Neural cell (in vitro differentiated cells): ENCODE measurements at regions not wholly inside any gene's neighbourhood (a gene's known extent, or its start where the extent isn't known, plus 50 kb on each side); places are given as distances from the start of the nearest gene placed in this dataset.

Experiments
- H2AFZ ChIP-seq: fragments of 200-600, 300-800 bp; sonication (generic), shearing (Covaris generic); 2 replicates; pipeline ENCODE4 v1.6.0; 2014; ENCODE audit warnings: low read depth, mild to moderate bottlenecking, antibody characterized with exemption, low read length, moderate library complexity
- H3F3A ChIP-seq: fragments of 200-600 bp; shearing (Covaris generic); 2 replicates; pipeline ENCODE4 v1.6.1; 2016; ENCODE audit warnings: mild to moderate bottlenecking, moderate library complexity, mixed read lengths, antibody characterized with exemption, low read length; ENCODE audit not compliant: insufficient read depth, poor library complexity, severe bottlenecking
- H3K27ac ChIP-seq: fragments of 200-600, 300-800 bp; sonication (generic), shearing (Covaris generic); 2 replicates; pipeline ENCODE4 v1.5.1; 2014; ENCODE audit warnings: mild to moderate bottlenecking, low read length, moderate library complexity
- H3K27me3 ChIP-seq: fragments of 300-800, 200-600 bp; sonication (generic), shearing (Covaris generic); 2 replicates; pipeline ENCODE4 v1.6.0; 2014; ENCODE audit warnings: mild to moderate bottlenecking, low read depth, low read length, moderate library complexity; ENCODE audit not compliant: insufficient read depth
- H3K36me3 ChIP-seq: fragments of 300-800, 200-600 bp; sonication (generic), shearing (Covaris generic); 2 replicates; pipeline ENCODE4 v1.5.1; 2014; ENCODE audit warnings: mild to moderate bottlenecking, antibody characterized with exemption, low read length, moderate library complexity; ENCODE audit not compliant: insufficient read depth
- H3K4me2 ChIP-seq: fragments of 300-800, 200-600 bp; sonication (generic), shearing (Covaris generic); 2 replicates; pipeline ENCODE4 v1.6.0; 2014; ENCODE audit warnings: mild to moderate bottlenecking, low read length
- H3K4me3 ChIP-seq: fragments of 300-800, 200-600 bp; sonication (generic), shearing (Covaris generic); 2 replicates; pipeline ENCODE4 v1.5.1; 2014; ENCODE audit warnings: mild to moderate bottlenecking, low read length, moderate library complexity
- H3K79me2 ChIP-seq: fragments of 200-600 bp; shearing (Covaris generic); replicated peaks from 2 replicates; pipeline ENCODE4 v1.6.0; 2014; ENCODE audit warnings: mild to moderate bottlenecking, low read length, moderate library complexity; ENCODE audit not compliant: insufficient read depth
- H3K9ac ChIP-seq: fragments of 300-800, 200-600 bp; sonication (generic), shearing (Covaris generic); 2 replicates; pipeline ENCODE4 v1.6.1; 2016; ENCODE audit warnings: mild to moderate bottlenecking, low read length, mixed read lengths
- H3K9me2 ChIP-seq: fragments of 200-600 bp; shearing (Covaris generic); 2 replicates; pipeline ENCODE4 v1.6.1; 2016; ENCODE audit warnings: mild to moderate bottlenecking, low read length, mixed read lengths; ENCODE audit not compliant: insufficient read depth
- H3K9me3 ChIP-seq: fragments of 200-600, 300-800 bp; sonication (generic), shearing (Covaris generic); 2 replicates; pipeline ENCODE4 v1.6.1; 2016; ENCODE audit warnings: mild to moderate bottlenecking, mixed run types, low read length, moderate library complexity, mixed read lengths
- H4K20me1 ChIP-seq: fragments of 200-600 bp; shearing (Covaris generic); 2 replicates; pipeline ENCODE4 v1.6.1; 2016; ENCODE audit warnings: mild to moderate bottlenecking, mixed run types; ENCODE audit not compliant: insufficient read depth
- EP300 ChIP-seq: fragments of 450-650 bp; conservative IDR thresholded peaks from 2 replicates; pipeline ENCODE4 v1.6.1; 2014; ENCODE audit warnings: antibody characterized with exemption, mild to moderate bottlenecking, moderate library complexity; ENCODE audit not compliant: poor library complexity, severe bottlenecking
- EZH2 ChIP-seq: fragments of 200-600, 300-800 bp; shearing (Covaris generic), sonication (generic); IDR thresholded peaks from 2 replicates; pipeline ENCODE4 v1.6.1; 2014; ENCODE audit warnings: antibody characterized with exemption, low read length, borderline replicate concordance, mild to moderate bottlenecking; ENCODE audit not compliant: insufficient read depth, poor library complexity, severe bottlenecking
- MXI1 ChIP-seq: fragments of 450-650 bp; conservative IDR thresholded peaks from 2 replicates; pipeline ENCODE4 v1.6.1; 2014; ENCODE audit warnings: antibody characterized with exemption, mild to moderate bottlenecking; ENCODE audit not compliant: poor library complexity, severe bottlenecking
- POLR2AphosphoS5 ChIP-seq: IDR thresholded peaks from 2 replicates; pipeline ENCODE4 v1.6.1; 2012
- RAD21 ChIP-seq: fragments of 450-650 bp; conservative IDR thresholded peaks from 2 replicates; pipeline ENCODE4 v1.6.1; 2014; ENCODE audit warnings: antibody characterized with exemption, mild to moderate bottlenecking, moderate library complexity
- SMC3 ChIP-seq: fragments of 450-650 bp; conservative IDR thresholded peaks from 2 replicates; pipeline ENCODE4 v1.6.1; 2014; ENCODE audit warnings: antibody characterized with exemption, mild to moderate bottlenecking, moderate library complexity; ENCODE audit not compliant: poor library complexity
- TAF1 ChIP-seq: IDR thresholded peaks from 2 replicates; pipeline ENCODE4 v1.6.1; 2012; ENCODE audit warnings: low read depth
- TF ChIP-seq, protein P1 (sequence below): fragments of 450-650 bp; IDR thresholded peaks from 2 replicates; pipeline ENCODE4 v1.5.1; 2014; ENCODE audit warnings: antibody characterized with exemption, mild to moderate bottlenecking, moderate library complexity; ENCODE audit not compliant: poor library complexity, severe bottlenecking
- TF ChIP-seq, protein P2 (sequence below): IDR thresholded peaks from 2 replicates; pipeline ENCODE4 v1.6.1; 2012; ENCODE audit warnings: borderline replicate concordance

DNA sequence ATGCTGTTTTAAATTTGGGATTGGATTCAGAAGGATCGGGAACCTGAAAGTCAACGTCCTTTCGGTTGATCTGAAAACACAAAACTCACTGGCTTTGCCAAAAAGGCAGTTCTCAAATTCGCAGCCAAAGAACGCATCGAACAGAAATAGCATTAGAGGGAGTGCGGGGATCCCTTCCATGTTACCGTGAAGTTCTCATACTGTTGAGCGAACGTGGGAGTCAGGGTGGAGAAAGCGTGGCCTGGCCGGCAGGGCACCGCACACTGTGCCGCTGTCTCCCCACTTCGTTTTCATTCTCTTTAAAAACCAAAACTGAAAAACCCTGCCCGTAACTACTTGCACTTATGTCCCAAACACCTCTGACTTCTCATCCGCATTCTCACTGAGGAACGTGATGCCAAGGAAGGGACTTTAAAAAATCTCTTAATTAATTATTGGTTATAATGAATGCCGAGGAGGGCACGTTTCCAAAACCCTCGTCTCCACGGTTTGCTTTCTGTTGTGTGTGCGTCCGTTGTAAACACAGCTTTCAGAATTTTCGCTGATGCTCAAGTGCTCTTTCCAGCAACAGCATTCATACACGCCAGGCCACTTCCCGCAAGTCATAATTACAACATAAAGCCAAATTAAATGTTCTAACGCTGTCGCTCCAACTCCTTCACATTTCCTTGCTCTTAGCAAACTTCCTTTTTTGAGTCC is 60.9 kb upstream of the TWIST2 start:
- Histone ChIP-seq H3K36me3 (no peaks in the 10 kb centered on the region), H3F3A (no peaks in the 10 kb centered on the region), H3K27me3 (no peaks in the 10 kb centered on the region), H3K4me2 (no peak overlapping the region), H3K27ac (no peak overlapping the region), H3K9ac (no peak overlapping the region), H4K20me1 (no peaks in the 10 kb centered on the region), H2AFZ (no peak overlapping the region), H3K4me3 (no peak overlapping the region), H3K79me2 (no peaks in the 10 kb centered on the region), H3K9me3 (no peaks in the 10 kb centered on the region), H3K9me2 (no peaks in the 10 kb centered on the region)
- TF ChIP-seq RAD21 (no peak), SMC3 (no peak), TAF1 (no peak), EZH2 (no peak)

DNA sequence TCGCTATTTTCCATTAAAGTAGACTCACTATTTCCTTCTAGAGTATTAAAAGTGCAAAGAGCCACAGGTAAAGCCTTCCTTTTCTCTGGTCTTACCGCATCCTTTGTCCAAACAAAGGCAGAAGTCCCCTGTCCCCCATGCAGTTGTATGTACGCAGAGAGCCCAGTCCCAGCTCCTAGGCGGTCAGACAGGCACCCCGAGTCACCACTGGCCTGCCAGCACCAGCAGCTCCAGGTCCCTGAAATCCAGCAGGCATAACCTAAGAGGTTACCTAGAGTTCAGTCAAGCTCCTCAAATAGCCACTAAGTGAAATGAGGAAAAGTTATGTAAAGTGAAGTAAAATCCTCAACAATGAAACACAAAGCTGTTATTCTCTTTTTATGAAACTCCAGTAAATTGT is 60.4 kb upstream of the TWIST2 start:
- no peak overlapping the region for H2AFZ ChIP-seq
- TF ChIP-seq, protein P1, sequence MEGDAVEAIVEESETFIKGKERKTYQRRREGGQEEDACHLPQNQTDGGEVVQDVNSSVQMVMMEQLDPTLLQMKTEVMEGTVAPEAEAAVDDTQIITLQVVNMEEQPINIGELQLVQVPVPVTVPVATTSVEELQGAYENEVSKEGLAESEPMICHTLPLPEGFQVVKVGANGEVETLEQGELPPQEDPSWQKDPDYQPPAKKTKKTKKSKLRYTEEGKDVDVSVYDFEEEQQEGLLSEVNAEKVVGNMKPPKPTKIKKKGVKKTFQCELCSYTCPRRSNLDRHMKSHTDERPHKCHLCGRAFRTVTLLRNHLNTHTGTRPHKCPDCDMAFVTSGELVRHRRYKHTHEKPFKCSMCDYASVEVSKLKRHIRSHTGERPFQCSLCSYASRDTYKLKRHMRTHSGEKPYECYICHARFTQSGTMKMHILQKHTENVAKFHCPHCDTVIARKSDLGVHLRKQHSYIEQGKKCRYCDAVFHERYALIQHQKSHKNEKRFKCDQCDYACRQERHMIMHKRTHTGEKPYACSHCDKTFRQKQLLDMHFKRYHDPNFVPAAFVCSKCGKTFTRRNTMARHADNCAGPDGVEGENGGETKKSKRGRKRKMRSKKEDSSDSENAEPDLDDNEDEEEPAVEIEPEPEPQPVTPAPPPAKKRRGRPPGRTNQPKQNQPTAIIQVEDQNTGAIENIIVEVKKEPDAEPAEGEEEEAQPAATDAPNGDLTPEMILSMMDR, result no peak
- TF ChIP-seq EP300 (no peak), SMC3 (no peak), EZH2 (no peak), TAF1 (no peak), POLR2AphosphoS5 (no peak), RAD21 (no peak), MXI1 (no peak)
- TF ChIP-seq, protein P2, sequence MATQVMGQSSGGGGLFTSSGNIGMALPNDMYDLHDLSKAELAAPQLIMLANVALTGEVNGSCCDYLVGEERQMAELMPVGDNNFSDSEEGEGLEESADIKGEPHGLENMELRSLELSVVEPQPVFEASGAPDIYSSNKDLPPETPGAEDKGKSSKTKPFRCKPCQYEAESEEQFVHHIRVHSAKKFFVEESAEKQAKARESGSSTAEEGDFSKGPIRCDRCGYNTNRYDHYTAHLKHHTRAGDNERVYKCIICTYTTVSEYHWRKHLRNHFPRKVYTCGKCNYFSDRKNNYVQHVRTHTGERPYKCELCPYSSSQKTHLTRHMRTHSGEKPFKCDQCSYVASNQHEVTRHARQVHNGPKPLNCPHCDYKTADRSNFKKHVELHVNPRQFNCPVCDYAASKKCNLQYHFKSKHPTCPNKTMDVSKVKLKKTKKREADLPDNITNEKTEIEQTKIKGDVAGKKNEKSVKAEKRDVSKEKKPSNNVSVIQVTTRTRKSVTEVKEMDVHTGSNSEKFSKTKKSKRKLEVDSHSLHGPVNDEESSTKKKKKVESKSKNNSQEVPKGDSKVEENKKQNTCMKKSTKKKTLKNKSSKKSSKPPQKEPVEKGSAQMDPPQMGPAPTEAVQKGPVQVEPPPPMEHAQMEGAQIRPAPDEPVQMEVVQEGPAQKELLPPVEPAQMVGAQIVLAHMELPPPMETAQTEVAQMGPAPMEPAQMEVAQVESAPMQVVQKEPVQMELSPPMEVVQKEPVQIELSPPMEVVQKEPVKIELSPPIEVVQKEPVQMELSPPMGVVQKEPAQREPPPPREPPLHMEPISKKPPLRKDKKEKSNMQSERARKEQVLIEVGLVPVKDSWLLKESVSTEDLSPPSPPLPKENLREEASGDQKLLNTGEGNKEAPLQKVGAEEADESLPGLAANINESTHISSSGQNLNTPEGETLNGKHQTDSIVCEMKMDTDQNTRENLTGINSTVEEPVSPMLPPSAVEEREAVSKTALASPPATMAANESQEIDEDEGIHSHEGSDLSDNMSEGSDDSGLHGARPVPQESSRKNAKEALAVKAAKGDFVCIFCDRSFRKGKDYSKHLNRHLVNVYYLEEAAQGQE, result no peak
- H3K4me3 ChIP-seq, result no peak overlapping the region

DNA sequence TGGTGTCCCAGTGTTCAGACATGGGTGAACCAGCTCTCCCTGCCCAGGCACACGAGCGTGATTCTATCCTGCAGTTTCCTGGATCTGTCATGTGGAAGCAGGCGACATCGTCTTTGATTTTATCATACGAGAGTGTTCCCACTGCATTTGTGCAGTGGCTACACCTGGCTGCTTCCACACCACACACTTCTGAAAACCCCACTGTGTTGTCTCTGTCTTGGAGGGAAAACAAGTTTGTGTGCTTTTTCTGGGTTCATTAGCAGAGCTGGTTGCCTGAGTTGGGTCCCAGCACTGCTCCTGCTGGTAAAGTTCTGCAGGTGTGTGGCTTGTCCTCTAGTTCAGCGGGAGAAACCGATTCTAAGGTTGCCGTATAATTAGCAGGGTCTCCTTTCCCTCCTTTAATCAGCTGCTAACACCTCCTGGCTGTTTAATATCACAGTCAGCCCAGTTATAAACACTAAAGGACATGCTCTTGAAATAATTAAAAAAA is 58.5 kb upstream of the TWIST2 start:
- Histone ChIP-seq H3K79me2 (no peaks in the 10 kb centered on the region), H4K20me1 (no peaks in the 10 kb centered on the region), H3K27me3 (no peaks in the 10 kb centered on the region), H3K9me3 (no peaks in the 10 kb centered on the region), H3K9ac (no peak overlapping the region), H2AFZ (no peak overlapping the region), H3K4me3 (no peak overlapping the region), H3K4me2 (no peak overlapping the region), H3F3A (no peaks in the 10 kb centered on the region), H3K9me2 (no peaks in the 10 kb centered on the region), H3K36me3 (no peaks in the 10 kb centered on the region), H3K27ac (no peak overlapping the region)
- TF ChIP-seq POLR2AphosphoS5, result no peak
- TF ChIP-seq TAF1, result no peak
- no peak for TF ChIP-seq EP300
- TF ChIP-seq RAD21, result no peak
- TF ChIP-seq MXI1, result no peak
- TF ChIP-seq, protein P1, result no peak

More for the DNA sequence above, 60.4 kb upstream of the TWIST2 start:
- Histone ChIP-seq H3F3A (no peaks in the 10 kb centered on the region), H3K79me2 (no peaks in the 10 kb centered on the region), H3K9me2 (no peaks in the 10 kb centered on the region), H3K27me3 (no peaks in the 10 kb centered on the region), H3K9ac (no peak overlapping the region), H4K20me1 (no peaks in the 10 kb centered on the region), H3K4me2 (no peak overlapping the region), H3K27ac (no peak overlapping the region), H3K9me3 (no peaks in the 10 kb centered on the region), H3K36me3 (no peaks in the 10 kb centered on the region)
